Medulla oblongata (tissue), 1 donor: ENCODE measurements at regions not wholly inside any gene's neighbourhood (a gene's known extent, or its start where the extent isn't known, plus 50 kb on each side); places are given as distances from the start of the nearest gene placed in this dataset.
"Not testable (repeated sequence)": the region's sequence is repeated elsewhere in the genome, so short reads cannot be mapped to it uniquely, and the experiment has no call there.

ENCODE experiments used
- DNase-seq: peaks from one replicate; pipeline ENCODE4 v3.0.0-alpha.2; 2015; ENCODE audit errors: extremely low spot score

DNA sequence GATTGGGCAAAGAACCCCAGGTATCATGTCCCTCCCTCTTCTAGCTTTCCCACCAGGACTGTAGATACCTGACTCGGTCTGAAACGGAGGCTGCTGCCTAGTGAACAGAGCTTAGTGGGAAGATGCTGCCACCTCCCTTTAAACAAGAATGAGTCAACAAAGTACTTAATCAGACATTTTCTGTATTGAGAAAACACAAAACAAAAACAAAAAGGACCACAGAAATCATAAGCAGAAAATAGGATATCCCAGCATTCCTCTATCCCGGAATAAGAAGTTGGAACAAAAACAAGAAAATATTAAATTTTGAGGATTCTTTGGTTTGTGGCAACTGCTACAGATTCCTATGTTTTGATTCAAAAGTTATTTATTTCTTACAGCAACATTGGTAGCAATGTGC is 51.7 kb upstream of the COL8A1 start:
- no peak for DNase-seq

DNA sequence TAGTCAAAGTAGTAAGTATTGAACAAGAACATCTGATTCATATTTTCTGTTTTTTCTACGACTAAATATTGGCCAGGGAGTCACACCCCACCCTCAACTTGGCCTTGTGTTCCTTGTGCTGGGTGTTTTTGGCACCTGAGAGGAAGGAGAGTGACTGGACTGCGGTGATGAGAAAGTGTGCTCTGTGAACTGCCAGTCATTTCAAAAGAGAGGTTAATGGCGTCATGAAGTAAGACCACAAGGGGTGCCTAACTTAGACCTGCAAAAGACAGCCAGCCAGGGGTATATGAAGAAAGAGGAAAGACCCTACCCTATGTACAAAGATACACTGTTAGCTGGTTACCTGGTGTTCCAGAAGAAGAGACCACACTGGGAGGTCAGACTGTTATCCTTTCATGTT is 58.4 kb upstream of the COL8A1 start:
- DNase-seq = no peak

DNA sequence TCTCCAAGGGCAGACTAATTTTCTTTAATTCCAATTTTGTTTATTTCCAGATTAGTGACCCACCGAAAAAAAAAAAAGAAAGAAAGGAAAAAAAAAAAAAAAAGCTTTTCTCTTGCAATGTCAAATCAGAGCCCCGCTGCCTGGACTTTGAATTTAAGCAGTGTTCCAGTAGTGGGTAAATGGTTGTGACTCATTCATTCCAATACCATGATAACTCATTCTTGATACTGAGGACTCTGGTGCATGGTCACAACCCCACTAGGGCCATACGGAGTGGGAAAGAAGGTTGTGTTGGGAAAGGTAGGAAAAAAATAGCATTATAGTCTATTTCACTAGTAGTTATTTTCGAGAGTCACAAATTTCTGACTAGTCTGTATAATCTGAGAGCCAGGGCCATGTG is 59.1 kb upstream of the COL8A1 start:
- no peak for DNase-seq

DNA sequence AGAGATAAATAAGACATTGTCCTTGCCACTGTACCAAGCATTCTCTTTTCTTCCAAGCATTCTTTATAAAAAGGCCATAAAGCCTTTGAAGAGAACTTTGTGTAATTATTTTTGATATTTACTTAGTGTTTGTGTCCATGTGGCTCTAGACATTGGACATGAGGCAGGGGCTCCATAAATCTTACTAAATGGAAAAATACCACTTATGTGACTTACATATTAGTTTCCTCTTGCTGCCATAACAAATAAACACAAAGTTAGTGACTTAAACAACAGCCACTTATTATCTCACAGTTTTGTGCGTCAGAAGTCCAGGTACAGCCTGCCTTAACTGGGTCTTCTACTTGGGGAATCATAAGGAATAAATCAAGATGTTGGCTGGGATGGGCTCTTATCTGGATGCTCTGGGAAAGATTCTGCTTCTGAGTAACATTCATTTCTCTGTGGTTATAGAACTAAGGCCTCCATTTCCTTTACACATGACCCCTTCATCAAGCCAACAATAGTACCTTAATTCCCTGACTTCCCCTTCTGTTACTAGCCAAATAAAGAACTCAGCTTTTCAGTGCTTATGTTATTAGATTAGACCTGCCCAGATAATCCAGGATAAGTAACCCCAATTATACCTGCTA is 59.9 kb upstream of the COL8A1 start:
- no peak for DNase-seq

DNA sequence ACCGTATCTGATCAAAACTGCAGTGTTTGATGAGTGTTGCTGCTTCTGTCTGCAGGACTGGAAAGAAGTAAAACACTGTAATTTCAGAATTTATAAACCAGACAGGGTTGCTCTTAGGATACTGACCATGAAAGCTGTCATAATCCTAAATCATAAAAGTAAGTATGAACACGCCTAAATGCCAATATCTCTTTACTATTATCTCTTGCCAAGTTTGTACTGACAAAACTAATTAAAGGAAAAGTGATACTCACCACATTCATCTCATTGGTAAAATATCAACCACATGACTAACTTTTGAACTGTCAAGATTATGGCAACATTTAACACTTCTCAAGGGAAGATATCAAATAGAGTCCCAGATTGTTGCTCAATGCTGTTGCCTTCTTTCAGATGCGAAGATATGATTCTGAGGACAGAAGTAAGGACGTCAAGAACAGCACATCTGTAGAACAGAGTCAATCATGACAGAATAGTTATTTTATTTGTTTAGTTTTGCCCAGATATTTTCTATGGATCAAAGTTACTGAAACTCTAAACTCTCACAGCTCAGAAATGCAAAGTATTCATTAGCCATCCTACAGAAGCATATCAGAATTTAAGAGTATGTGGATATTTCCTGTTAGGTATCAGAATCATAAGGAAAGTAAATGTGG is 61.4 kb upstream of the COL8A1 start:
- DNase-seq = no peak

GRCh38 chr3:99575683-99576082 is 62.7 kb upstream of the COL8A1 start:
- no peak for DNase-seq

DNA sequence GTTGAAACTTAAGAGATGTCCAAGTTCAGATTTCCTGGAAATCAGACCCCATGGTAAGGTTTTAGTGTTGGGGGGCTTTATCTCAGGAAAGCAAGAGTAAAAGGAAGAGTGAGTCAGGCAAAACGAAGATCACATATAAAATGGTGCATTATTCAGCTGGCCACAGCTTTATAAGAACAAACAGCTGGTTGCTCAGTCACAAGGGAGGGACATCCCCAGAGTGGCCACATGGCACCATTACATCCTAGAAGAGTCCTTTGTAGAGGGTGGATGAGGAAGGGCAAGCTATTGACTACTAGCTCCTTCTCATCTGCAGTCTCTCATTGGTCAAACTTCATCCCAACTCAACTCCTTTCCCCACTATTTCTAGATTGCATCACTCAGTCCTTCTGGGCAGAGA is 68.3 kb upstream of the COL8A1 start:
- DNase-seq = no peak

- no peak for DNase-seq
Observed at GRCh38 chr3:99568663-99569335, 69.6 kb upstream of the COL8A1 start.

DNA sequence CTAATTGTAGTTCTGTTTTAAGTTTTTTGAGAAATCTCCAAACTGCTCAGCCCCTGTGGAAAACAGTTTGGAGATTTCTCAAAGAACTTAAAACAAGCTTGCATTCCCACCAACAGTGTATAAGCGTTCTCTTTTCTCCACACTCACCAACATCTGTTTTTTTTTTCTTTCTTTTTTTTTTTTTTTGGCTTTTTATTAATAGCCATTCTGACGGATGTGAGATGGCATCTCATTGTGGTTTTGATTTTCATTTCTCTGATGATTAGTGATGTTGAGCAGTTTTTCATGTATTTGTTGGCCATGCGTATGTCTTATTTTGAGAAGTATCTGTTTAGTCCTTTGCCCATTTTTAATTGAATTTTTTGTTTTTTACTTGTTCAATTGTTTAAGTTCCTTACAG is 73.1 kb upstream of the COL8A1 start:
- no peak for DNase-seq

GRCh38 chr3:99562990-99563607 is 75.3 kb upstream of the COL8A1 start:
- DNase-seq = no peak

DNA sequence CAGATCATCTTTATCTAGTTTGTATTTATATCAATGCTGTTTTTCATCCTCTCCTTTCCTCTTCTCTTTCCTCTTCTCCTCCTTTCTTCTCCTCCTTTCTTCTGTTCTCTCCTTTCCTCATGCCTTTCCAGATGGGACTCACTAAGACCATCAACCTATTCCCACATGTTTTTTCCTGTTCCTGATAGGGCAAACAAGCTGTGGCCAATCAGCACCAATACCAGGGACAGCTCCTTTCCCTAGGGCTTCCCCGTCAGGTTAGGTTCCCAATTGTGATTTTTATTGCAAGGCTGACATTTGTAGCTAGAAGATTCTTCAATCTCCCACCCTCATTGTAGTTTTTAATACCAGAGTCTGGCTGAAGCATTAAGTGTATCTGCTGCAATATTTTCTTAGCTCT is 76.3 kb upstream of the COL8A1 start:
- no peak for DNase-seq

- no peak for DNase-seq
Observed at GRCh38 chr3:99561056-99561455, 77.3 kb upstream of the COL8A1 start.

GRCh38 chr3:99559196-99559595 is 79.2 kb upstream of the COL8A1 start:
- DNase-seq = no peak

DNA sequence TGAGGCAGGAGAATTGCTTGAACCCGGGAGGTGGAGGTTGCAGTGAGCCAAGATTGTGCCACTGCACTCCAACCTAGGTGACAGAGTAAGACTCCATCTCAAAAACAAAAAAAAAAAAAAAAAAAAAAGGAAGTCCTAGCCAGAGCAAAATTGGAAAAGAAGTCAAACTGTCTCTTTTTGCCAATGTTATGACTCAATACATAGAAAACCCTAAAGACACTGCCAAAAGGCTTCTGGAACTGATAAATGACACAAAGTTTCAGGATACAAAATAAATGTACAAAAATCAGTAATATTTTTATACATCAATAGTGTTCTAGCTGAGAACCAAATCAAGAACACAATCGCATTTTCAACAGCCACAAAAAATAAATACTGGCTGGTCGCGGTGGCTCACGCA is 82.5 kb upstream of the COL8A1 start:
- not testable (repeated sequence) for DNase-seq

DNA sequence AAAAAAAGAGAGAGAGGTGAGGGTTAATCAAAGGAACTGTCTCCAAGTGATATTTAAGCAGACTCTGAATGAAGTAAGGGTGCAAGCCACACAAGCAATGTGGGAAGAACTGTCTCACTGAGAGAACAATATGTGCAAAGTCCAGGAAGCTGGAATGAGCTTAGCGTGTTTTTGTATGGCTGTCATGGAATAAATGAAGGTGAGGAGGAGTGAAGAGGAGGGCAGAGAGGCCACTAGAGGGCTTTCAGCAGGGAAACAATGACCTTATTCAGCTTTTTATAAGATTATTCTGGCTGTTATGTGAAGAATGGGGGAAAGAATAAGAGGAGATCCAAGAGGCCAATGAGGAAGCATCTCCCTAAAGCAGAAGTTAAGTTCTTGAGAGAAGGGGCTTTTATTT is 86.9 kb upstream of the COL8A1 start:
- no peak for DNase-seq

- DNase-seq = no peak
Observed at GRCh38 chr3:99549957-99550603, 88.3 kb upstream of the COL8A1 start.

DNA sequence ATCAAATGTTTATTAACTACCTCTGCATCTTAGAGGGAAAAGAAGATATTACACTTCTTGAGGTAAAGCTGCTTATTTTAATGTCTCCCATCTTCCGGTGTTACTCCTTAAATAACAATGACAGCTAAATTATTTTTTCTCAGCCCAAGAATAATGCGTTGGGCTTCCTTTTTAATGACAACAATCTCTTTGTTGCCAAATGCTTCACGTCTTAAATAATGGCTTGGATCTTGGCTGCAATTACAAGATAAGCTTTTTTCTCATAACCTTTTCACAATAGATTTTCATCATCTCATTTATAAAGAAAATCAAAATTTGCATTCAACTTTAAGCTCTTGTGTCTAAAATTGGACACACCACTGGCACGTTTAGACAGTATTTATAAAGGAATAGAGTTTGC is 89.2 kb upstream of the COL8A1 start:
- no peak for DNase-seq

GRCh38 chr3:99548674-99549073 is 89.7 kb upstream of the COL8A1 start:
- DNase-seq = no peak

DNA sequence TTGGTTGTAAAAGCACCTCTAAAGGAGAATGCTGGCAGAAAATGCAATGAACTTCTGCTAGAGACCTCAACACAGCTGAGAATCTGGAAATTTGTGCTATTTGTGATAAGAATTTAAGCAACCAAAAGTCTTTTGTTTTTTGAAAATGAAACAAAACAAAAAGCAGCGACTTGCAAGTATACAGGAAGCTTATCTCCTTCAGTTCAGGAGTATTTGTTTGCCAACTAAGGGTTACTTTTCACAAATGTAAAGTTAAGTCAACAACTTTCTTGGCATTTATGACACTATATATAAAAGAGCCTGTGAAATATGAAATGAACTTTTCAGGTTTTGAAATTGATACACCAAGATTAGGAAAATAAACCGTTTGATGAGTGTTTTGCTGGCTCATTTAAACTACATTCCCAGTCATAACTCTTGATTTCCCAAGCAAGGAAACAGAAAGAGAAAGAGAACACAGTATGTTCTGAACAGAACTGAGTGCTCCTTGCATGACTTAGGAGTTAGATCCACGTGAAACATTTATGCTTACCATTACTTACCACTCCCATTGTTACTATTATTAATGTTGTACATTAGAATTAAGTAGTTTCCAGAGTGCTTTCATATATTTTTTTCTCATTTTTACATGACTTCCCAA is 92.3 kb upstream of the COL8A1 start:
- DNase-seq = no peak

DNA sequence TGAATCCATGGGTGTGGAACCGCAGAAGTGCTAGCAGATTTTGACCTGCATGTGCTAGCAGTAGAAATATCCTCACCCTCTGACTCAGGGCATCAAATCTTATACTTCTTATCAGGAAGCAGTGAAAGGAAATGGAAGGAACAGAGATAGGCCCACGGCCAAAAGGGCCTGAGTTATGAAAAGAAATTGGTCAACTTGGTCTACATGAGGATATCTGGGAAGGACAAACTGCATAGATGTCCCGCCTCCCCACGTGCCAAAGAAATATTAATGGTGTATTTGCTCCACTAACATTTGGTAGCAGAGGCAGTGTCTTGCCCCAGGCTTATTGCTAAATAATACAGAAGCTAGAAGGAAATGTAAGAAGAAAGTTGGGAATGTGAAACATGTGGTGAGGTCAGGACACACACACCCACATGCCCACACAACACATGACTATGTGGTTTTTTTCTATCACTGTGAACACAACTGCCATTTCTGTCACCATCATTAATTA is 93.6 kb upstream of the COL8A1 start:
- DNase-seq = no peak

GRCh38 chr3:99543796-99544195 is 94.6 kb upstream of the COL8A1 start:
- DNase-seq = no peak
